Heart right ventricle (tissue), 16 donors: ENCODE measurements at regions not wholly inside any gene's neighbourhood (a gene's known extent, or its start where the extent isn't known, plus 50 kb on each side); places are given as distances from the start of the nearest gene placed in this dataset.

ENCODE experiments used
- ATAC-seq, 8 donors: fragments of 200-7000 bp; cut with Tn5 transposase; one replicate each; pipeline ENCODE4 v1.9.1; 2020; ENCODE audit warnings: mild to moderate bottlenecking in 8 of 8, moderate library complexity in 8 of 8, moderate number of reproducible peaks in 1 of 8
- DNase-seq, 2 donors: peaks; one replicate each; pipeline ENCODE4 v3.0.0-alpha.2; 2020
- H3K27ac ChIP-seq, 10 donors: fragments of 200-600 bp; sonication (generic) in 2 of 10; one replicate each; pipeline versions ENCODE4 v1.5.0 to v1.8.0; 2020 to 2022; ENCODE audit warnings: mild to moderate bottlenecking in 3 of 10
- H3K27me3 ChIP-seq, 7 donors: fragments of 200-600 bp; one replicate each; pipeline ENCODE4 v1.8.0; 2021 to 2022; ENCODE audit warnings: mild to moderate bottlenecking in 2 of 7
- H3K36me3 ChIP-seq, 9 donors: fragments of 200-600 bp; sonication (generic) in 1 of 9; one replicate each; pipeline versions ENCODE4 v1.5.0 to v1.8.0; 2020 to 2022; ENCODE audit warnings: mild to moderate bottlenecking in 2 of 9
- H3K4me1 ChIP-seq, 9 donors: fragments of 200-600 bp; sonication (generic) in 1 of 9; one replicate each; pipeline versions ENCODE4 v1.5.0 to v1.8.0; 2020 to 2022; ENCODE audit warnings: mild to moderate bottlenecking in 4 of 9
- H3K4me3 ChIP-seq, 10 donors: fragments of 200-600 bp; sonication (generic) in 2 of 10; one replicate each; pipeline versions ENCODE4 v1.5.0 to v1.8.0; 2020 to 2022; ENCODE audit warnings: mild to moderate bottlenecking in 7 of 10, moderate library complexity in 2 of 10
- H3K9me3 ChIP-seq, 11 donors: fragments of 200-600 bp in 10 of 11; sonication (generic) in 2 of 11; one replicate each; pipeline versions ENCODE4 v1.5.0 to v1.8.0; 2013 to 2022; ENCODE audit warnings: mild to moderate bottlenecking in 2 of 11, control low read depth in 1 of 11, moderate library complexity in 1 of 11
- WGBS, 2 donors: extraction: QIAGEN DNeasy Blood & Tissue Kit; methylation state at CpG; one replicate each; pipeline ENCODE4 v1.1.7; 2013; ENCODE audit warnings: inconsistent platforms in 1 of 2; 5-methylcytosine and 5-hydroxymethylcytosine counted together
- intact Hi-C, 10 donors: fragments of 100-400 bp; cut with DNase I; formaldehyde crosslinking; loops; one replicate each; pipeline versions ENCODE4 v1.11.1 to v1.14.2; 2022
- TF ChIP-seq, protein P1 (sequence below), 9 donors: fragments of 200-600 bp; sonication (generic) in 2 of 9; IDR thresholded peaks; one replicate each; pipeline versions ENCODE4 v1.5.0 to v1.8.0; 2021 to 2022; ENCODE audit warnings: antibody characterized with exemption in 9 of 9, mild to moderate bottlenecking in 5 of 9, moderate library complexity in 1 of 9
- donor health status: Arrhythmogenic right ventricular cardiomyopathy.
- donor health status: ischemic (EF 13 %, LVEDD 7.1; RV severe dilation, severe dysfunction).
- donor health status: healthy with polysubstance abuse.
- donor health status: DM: no; HTN: yes; CAD: no.
- donor health status: DM: no; HTN: no; CAD: no.
- donor health status: ischemic (EF 25% LVEDD 6.9; RV normal size, moderate dysfunction).
- donor health status: ischemic (EF 25% LVEDD 5.7; RV mildly dilated, moderate dysfunction).
- donor health status: healthy.
- donor health status: DM: yes; HTN: yes; CAD: no.
- donor health status: Ischemic cardiomyopathy.
- donor health status: ischemic (EF 35%, LVEDD 5.7; RV mildly dilated, moderate dysfunction).
- donor health status: nonischemic (EF 11% LVEDD 7.7; RV severe dilation, severe dysfunction).
- donor health status: DM: yes; HTN: yes; CAD: no.
- donor health status: PGD.
- donor health status: ischemic (EF 29% LVEDD 5.4; RV normal size, mild dysfunction).
- donor health status: nonischemic (EF 23%, LVEDD 6.1; RV moderate dilation, normal function).

DNA sequence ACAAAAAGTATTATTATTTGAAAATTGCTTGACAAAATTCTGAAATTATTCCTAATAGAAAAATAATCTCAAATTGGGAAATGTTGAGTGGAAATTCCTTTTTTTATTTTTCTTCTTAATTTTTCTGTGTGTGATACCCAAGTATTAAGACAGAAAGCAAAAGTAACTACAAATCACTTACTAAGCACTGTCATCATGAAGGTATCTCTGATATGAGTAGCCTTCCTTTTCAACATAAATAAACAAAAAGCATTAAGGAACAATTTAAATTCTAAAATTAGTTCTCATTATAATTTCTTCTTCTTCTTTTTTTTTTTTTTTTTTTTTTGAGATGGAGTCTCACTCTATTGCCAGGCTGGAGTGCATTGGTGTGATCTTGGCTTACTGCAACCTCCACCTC, 174.2 kb upstream of the RBMS1 start:
- intact Hi-C loops = loop anchor here in 2 of 10 donors (5.0 to 10.0 kb wide), 4 partner anchors 173 to 343 kb away; partner anchors contain the start of gene RBMS1 (in 1 of the 2)
- peak overlapping the region in 3 of 10 donors; percentile 18 to 75 (median 73) for H3K27ac ChIP-seq
- ATAC-seq (no peak), DNase-seq (no peak)
- H3K4me3 ChIP-seq = no peak overlapping the region
- no peaks in the 10 kb centered on the region for H3K27me3 ChIP-seq
- no peaks in the 10 kb centered on the region for H3K36me3 ChIP-seq
- H3K9me3 ChIP-seq = no peaks in the 10 kb centered on the region
- H3K4me1 ChIP-seq = peaks cover 5 to 42% (median 18%) of the 10 kb centered on the region in 9 donors
- TF ChIP-seq, protein P1, sequence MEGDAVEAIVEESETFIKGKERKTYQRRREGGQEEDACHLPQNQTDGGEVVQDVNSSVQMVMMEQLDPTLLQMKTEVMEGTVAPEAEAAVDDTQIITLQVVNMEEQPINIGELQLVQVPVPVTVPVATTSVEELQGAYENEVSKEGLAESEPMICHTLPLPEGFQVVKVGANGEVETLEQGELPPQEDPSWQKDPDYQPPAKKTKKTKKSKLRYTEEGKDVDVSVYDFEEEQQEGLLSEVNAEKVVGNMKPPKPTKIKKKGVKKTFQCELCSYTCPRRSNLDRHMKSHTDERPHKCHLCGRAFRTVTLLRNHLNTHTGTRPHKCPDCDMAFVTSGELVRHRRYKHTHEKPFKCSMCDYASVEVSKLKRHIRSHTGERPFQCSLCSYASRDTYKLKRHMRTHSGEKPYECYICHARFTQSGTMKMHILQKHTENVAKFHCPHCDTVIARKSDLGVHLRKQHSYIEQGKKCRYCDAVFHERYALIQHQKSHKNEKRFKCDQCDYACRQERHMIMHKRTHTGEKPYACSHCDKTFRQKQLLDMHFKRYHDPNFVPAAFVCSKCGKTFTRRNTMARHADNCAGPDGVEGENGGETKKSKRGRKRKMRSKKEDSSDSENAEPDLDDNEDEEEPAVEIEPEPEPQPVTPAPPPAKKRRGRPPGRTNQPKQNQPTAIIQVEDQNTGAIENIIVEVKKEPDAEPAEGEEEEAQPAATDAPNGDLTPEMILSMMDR (IDR thresholded peaks at IDR 0.05) = no peak

DNA sequence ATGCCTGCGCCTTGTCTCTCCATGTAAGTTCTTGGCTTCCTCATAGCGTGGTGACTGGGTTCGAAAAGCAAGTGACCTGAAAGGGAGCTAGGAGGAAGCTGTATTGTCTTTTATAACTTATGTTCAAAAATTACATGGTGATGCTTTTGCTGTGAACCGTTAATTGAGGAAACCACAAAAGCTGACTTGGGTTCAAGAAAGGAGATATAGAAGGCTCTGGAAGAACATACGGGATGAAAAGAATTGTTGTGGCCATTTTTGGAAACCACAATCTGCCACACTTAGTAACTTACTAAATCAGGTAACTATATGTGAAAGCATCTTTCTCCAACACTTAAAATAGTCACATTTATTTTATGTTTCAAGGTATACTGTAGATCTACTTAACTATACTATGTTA, 177.0 kb upstream of the RBMS1 start:
- no peaks in the 10 kb centered on the region for H3K27me3 ChIP-seq
- intact Hi-C loops = loop anchor here in 1 of 10 donors (10.0 kb wide), 1 partner anchor 246 kb away; no protein-coding TSS in a partner anchor
- no peak for DNase-seq
- peaks cover 5 to 45% (median 18%) of the 10 kb centered on the region in 9 donors for H3K4me1 ChIP-seq
- peaks cover 0 to 12% (median 0%) of the 10 kb centered on the region in 11 donors for H3K9me3 ChIP-seq
- TF ChIP-seq, protein P1 (IDR thresholded peaks at IDR 0.05) = no peak
- no peaks in the 10 kb centered on the region for H3K36me3 ChIP-seq
- 90 to 94% methylated on average over 5 of the region's 5 CpGs for WGBS, 2 donors
- no peak for ATAC-seq
- H3K4me3 ChIP-seq = no peak overlapping the region
- H3K27ac ChIP-seq = no peak overlapping the region

DNA sequence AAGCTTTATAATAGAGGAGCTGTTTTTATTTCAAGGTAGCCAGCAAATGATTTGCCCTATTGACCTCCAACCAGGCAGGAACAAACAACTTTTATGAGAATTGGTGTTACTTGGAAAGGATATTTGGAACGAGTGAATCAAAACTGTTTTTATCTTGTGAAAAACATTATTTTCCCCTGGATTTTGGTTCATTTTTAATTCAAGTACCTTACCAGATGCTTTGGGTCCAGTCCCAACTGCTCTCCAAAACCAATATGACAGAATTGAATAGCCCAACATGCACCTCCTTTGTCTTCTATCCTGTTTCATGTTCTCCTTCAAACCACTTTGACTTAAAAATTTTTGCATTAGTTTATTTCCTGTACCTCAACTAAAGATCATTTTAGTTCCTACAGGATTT, 178.6 kb upstream of the RBMS1 start:
- 46 to 63% methylated on average over 1 of the region's 1 CpG for WGBS, 2 donors
- Histone ChIP-seq H3K4me1 (peaks cover 0 to 29% (median 5%) of the 10 kb centered on the region in 9 donors), H3K36me3 (no peaks in the 10 kb centered on the region), H3K9me3 (peaks cover 0 to 12% (median 0%) of the 10 kb centered on the region in 11 donors), H3K27me3 (no peaks in the 10 kb centered on the region), H3K4me3 (no peak overlapping the region), H3K27ac (no peak overlapping the region)
- no peak for DNase-seq
- intact Hi-C loops = loop anchor here in 1 of 10 donors (10.0 kb wide), 1 partner anchor 247 kb away; no protein-coding TSS in a partner anchor
- ATAC-seq = peak in 1 of 8 donors; percentile 18
- TF ChIP-seq, protein P1 (IDR thresholded peaks at IDR 0.05) = no peak

DNA sequence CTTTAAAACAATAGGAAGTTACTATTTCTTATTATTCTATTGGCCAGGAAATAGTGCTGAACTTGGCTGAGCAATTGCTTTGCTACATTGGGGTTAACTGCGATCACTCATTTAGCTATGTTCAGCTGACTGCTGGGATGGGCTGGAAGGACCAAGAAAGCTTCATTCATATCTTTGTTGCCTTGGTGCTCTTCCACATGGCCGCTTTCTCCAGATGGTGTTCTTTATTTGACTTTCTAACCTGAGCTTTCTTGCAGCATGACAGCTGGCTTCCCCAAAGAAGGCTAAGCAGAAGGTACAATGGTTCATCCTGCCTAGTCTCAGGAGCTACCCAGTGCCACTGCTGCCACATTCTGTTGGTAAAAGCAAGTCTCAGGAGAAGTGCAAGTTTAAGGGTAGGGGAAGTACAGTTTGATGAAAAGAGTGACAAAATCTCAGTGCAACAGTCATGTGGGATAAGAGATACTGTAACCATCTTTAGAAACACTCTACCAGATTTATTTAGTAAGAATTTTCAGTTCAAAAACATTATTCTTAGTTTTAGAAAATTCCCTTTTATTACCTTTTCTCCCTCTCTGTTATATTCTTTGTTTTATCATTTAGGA, 180.6 kb upstream of the RBMS1 start:
- DNase-seq (no peak), ATAC-seq (peak in 4 of 8 donors; percentile 33 to 55 (median 36))
- Histone ChIP-seq H3K4me3 (no peak overlapping the region), H3K4me1 (peaks cover 0 to 18% (median 0%) of the 10 kb centered on the region in 9 donors), H3K27me3 (no peaks in the 10 kb centered on the region), H3K36me3 (no peaks in the 10 kb centered on the region), H3K9me3 (peaks cover 0 to 12% (median 0%) of the 10 kb centered on the region in 11 donors), H3K27ac (no peak overlapping the region)
- TF ChIP-seq, protein P1 (IDR thresholded peaks at IDR 0.05) = no peak
- intact Hi-C loops = loop anchor here in 1 of 10 donors (10.0 kb wide), 1 partner anchor 249 kb away; no protein-coding TSS in a partner anchor
- 75 to 76% methylated on average over 2 of the region's 2 CpGs for WGBS, 2 donors
